ENCODE measurements at regions not wholly inside any gene's neighbourhood (a gene's known extent, or its start where the extent isn't known, plus 50 kb on each side); places are given as distances from the start of the nearest gene placed in this dataset.

DNA sequence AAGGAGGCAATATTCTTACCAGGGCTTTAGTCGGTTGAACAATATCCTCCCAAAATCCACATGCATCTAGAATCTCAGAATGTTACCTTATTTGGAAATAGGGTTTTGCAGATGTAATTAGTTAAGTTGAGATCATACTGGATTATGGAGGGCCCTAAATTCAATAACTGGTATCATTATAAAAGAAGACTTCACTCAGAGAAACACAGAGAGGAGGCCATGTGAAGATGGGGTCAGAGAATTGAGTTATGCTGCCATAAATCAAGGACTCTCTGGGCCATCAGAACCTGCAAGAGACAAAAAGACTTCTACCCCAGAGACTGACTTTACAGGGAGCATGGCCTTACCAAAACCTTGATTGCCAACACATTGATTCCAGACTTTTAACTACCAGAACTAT is 1611.1 kb downstream of the SLITRK5 start:
- TF ChIP-seq ZNF274 (IDR thresholded peaks at IDR 0.05; ENCODE audit: low read depth, low read length) (no peak), SP1 (IDR thresholded peaks at IDR 0.05; ENCODE audit: low read depth) (no peak)
- TF ChIP-seq, protein P1, sequence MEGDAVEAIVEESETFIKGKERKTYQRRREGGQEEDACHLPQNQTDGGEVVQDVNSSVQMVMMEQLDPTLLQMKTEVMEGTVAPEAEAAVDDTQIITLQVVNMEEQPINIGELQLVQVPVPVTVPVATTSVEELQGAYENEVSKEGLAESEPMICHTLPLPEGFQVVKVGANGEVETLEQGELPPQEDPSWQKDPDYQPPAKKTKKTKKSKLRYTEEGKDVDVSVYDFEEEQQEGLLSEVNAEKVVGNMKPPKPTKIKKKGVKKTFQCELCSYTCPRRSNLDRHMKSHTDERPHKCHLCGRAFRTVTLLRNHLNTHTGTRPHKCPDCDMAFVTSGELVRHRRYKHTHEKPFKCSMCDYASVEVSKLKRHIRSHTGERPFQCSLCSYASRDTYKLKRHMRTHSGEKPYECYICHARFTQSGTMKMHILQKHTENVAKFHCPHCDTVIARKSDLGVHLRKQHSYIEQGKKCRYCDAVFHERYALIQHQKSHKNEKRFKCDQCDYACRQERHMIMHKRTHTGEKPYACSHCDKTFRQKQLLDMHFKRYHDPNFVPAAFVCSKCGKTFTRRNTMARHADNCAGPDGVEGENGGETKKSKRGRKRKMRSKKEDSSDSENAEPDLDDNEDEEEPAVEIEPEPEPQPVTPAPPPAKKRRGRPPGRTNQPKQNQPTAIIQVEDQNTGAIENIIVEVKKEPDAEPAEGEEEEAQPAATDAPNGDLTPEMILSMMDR (IDR thresholded peaks at IDR 0.05 in 2 of 3, conservative IDR thresholded peaks at IDR 0.05 in 1 of 3; ENCODE audit: borderline replicate concordance in 1 of 3, insufficient read depth in 1 of 3, low read depth in 2 of 3, low read length in 2 of 3), result no peak

Data from HCT116 (cell line).